Keratinocyte (primary cell): ENCODE measurements at regions not wholly inside any gene's neighbourhood (a gene's known extent, or its start where the extent isn't known, plus 50 kb on each side); places are given as distances from the start of the nearest gene placed in this dataset.

ENCODE experiments used
- DNase-seq: peaks from one replicate; pipeline ENCODE4 v3.0.0-alpha.2; 2011; ENCODE audit warnings: low read depth, missing footprints, low spot score
- FAIRE-seq: peaks from 2 replicates; lab custom pipeline; 2011; peaks lifted over from hg19 to GRCh38; lab: Jason Lieb, UNC
- H2AFZ ChIP-seq: 2 replicates; pipeline ENCODE4 v1.6.0; 2012; ENCODE audit warnings: low read length, control low read depth, inconsistent platforms; ENCODE audit not compliant: control insufficient read depth
- H3K27ac ChIP-seq: 2 replicates; pipeline ENCODE4 v1.5.1; 2011; ENCODE audit warnings: low read length; ENCODE audit not compliant: control insufficient read depth, insufficient read depth
- H3K27me3 ChIP-seq: 3 replicates; pipeline ENCODE4 v1.6.0; 2011; ENCODE audit warnings: low read length; ENCODE audit not compliant: control insufficient read depth, insufficient read depth; ENCODE audit errors: extremely low read depth
- H3K36me3 ChIP-seq, 2 experiments: 2 replicates in 1 of 2; 3 replicates in 1 of 2; pipeline ENCODE4 v1.5.1; 2011; ENCODE audit warnings: low read length in 2 of 2, mild to moderate bottlenecking in 1 of 2; ENCODE audit not compliant: control insufficient read depth in 2 of 2, insufficient read depth in 2 of 2; ENCODE audit errors: extremely low read depth in 1 of 2
- H3K4me1 ChIP-seq: 3 replicates; pipeline ENCODE4 v1.5.1; 2011; ENCODE audit warnings: low read length; ENCODE audit not compliant: control insufficient read depth, insufficient read depth; ENCODE audit errors: extremely low read depth
- H3K4me2 ChIP-seq: 3 replicates; pipeline ENCODE4 v1.6.0; 2011; ENCODE audit warnings: low read depth, low read length; ENCODE audit not compliant: control insufficient read depth, insufficient read depth; ENCODE audit errors: extremely low read depth
- H3K4me3 ChIP-seq, 3 experiments: fragments of 200-600 bp in 1 of 3; sonication (generic) in 1 of 3; 2 replicates in 2 of 3; 3 replicates in 1 of 3; pipeline ENCODE4 v1.5.1; 2011 to 2016; ENCODE audit warnings: low read length in 3 of 3, mild to moderate bottlenecking in 3 of 3, control low read depth in 2 of 3, inconsistent platforms in 1 of 3, low read depth in 1 of 3, mixed read lengths in 1 of 3, mixed run types in 1 of 3, moderate library complexity in 1 of 3; ENCODE audit not compliant: control insufficient read depth in 2 of 3, insufficient read depth in 2 of 3; ENCODE audit errors: extremely low read depth in 1 of 3
- H3K79me2 ChIP-seq: 2 replicates; pipeline ENCODE4 v1.6.0; 2012; ENCODE audit warnings: low read length; ENCODE audit not compliant: control insufficient read depth, insufficient read depth
- H3K9ac ChIP-seq: 3 replicates; pipeline ENCODE4 v1.6.0; 2011; ENCODE audit warnings: low read length; ENCODE audit not compliant: control insufficient read depth, insufficient read depth; ENCODE audit errors: extremely low read depth
- H3K9me1 ChIP-seq: 3 replicates; pipeline ENCODE4 v1.6.0; 2011; ENCODE audit warnings: low read length; ENCODE audit not compliant: control insufficient read depth, insufficient read depth; ENCODE audit errors: extremely low read depth
- H3K9me3 ChIP-seq: 2 replicates; pipeline ENCODE4 v1.5.1; 2012; ENCODE audit warnings: low read depth, low read length; ENCODE audit not compliant: control insufficient read depth
- H4K20me1 ChIP-seq: 3 replicates; pipeline ENCODE4 v1.6.0; 2011; ENCODE audit warnings: low read length; ENCODE audit not compliant: control insufficient read depth, insufficient read depth; ENCODE audit errors: extremely low read depth
- EZH2 ChIP-seq: IDR thresholded peaks from one replicate; pipeline ENCODE4 v1.6.1; 2012; ENCODE audit warnings: inconsistent platforms, mild to moderate bottlenecking, low read length, moderate library complexity
- dilution Hi-C: fragments of 300-500 bp; cut with MboI; formaldehyde crosslinking; loops from one replicate; pipeline ENCODE4 v1.7.0; 2020; ENCODE audit warnings: low sequenced_read_pairs; ENCODE audit not compliant: extremely low pct_ligation_motif_present
- TF ChIP-seq, protein P1 (sequence below), 3 experiments: IDR thresholded peaks in 1 of 3; conservative IDR thresholded peaks in 1 of 3; optimal IDR thresholded peaks in 1 of 3; 2 replicates in 2 of 3; 3 replicates in 1 of 3; pipeline versions ENCODE3 to v1.5.1; 2011; ENCODE audit warnings: low read length in 3 of 3, mild to moderate bottlenecking in 3 of 3, moderate library complexity in 2 of 3, control low read depth in 1 of 3, inconsistent platforms in 1 of 3; ENCODE audit not compliant: insufficient read depth in 2 of 3; ENCODE audit errors: extremely low read depth in 1 of 3

DNA sequence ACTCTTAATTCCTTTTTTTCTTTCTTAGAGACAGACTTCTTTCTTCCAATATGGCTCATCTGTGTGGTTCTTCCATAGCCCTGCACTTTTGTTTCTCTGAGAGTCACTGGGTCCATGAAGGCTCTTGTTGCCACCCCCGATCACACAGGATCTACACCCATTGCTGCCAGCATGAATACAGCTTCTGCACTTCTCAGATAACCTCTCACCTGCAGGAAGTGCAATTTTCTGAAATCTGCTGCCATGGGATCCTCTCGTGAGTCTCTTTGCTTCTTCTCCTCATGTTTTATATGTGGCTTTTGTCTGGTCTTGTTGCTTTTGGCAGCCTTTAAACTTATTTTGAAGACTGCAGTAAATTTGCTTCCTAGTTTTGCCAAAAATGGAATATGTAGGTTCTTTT lies 171.2 kb downstream of the TMEM167A start:
- Histone ChIP-seq H3K27me3 (no peaks in the 10 kb centered on the region), H3K4me3 (no peak overlapping the region), H4K20me1 (no peaks in the 10 kb centered on the region), H3K9me3 (no peaks in the 10 kb centered on the region), H3K9ac (no peak overlapping the region), H3K36me3 (no peaks in the 10 kb centered on the region), H3K9me1 (no peaks in the 10 kb centered on the region), H3K79me2 (no peaks in the 10 kb centered on the region), H3K4me2 (no peak overlapping the region), H2AFZ (no peak overlapping the region), H3K4me1 (no peaks in the 10 kb centered on the region), H3K27ac (no peak overlapping the region)
- FAIRE-seq: no peak
- no peak for DNase-seq
- no peak for TF ChIP-seq EZH2
- dilution Hi-C loops: no loop called here

DNA sequence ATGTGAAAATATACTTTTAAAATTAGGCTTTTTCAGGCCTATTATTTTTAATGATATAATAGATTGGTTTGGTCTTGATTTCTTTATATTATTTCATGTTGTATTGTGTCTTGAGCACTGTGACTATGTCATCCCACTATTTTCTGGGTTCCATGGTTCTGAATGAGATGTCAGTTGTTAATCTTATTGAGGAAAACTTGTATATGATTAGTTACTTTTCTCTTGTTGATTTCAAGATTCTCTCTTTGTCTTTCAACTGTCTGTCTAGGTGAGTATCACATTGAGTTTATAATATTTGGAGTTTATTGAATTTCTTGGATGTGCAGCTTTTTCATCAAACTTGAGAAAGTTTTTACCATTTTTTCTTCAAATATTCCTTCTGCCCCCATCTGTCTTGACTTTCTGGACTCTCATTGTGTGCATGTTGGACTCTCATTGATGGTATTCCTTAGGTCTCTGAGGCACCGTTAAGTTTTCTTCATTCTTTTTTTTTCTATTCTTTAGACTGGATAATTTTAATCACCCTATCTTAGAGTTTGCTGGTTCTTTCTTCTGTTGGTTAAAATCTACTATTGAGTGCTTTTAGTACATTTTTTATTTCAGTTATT lies 175.8 kb downstream of the TMEM167A start:
- Histone ChIP-seq H3K27me3 (no peaks in the 10 kb centered on the region), H3K4me2 (no peak overlapping the region), H2AFZ (no peak overlapping the region), H3K4me1 (no peaks in the 10 kb centered on the region), H3K9me3 (no peaks in the 10 kb centered on the region), H3K79me2 (no peaks in the 10 kb centered on the region), H3K36me3 (no peaks in the 10 kb centered on the region), H3K4me3 (no peak overlapping the region), H4K20me1 (no peaks in the 10 kb centered on the region), H3K9me1 (no peaks in the 10 kb centered on the region), H3K9ac (no peak overlapping the region), H3K27ac (no peak overlapping the region)
- no peak for TF ChIP-seq EZH2
- TF ChIP-seq, protein P1, sequence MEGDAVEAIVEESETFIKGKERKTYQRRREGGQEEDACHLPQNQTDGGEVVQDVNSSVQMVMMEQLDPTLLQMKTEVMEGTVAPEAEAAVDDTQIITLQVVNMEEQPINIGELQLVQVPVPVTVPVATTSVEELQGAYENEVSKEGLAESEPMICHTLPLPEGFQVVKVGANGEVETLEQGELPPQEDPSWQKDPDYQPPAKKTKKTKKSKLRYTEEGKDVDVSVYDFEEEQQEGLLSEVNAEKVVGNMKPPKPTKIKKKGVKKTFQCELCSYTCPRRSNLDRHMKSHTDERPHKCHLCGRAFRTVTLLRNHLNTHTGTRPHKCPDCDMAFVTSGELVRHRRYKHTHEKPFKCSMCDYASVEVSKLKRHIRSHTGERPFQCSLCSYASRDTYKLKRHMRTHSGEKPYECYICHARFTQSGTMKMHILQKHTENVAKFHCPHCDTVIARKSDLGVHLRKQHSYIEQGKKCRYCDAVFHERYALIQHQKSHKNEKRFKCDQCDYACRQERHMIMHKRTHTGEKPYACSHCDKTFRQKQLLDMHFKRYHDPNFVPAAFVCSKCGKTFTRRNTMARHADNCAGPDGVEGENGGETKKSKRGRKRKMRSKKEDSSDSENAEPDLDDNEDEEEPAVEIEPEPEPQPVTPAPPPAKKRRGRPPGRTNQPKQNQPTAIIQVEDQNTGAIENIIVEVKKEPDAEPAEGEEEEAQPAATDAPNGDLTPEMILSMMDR (optimal IDR thresholded peaks at IDR 0.05 in 1 of 3, IDR thresholded peaks at IDR 0.05 in 1 of 3, conservative IDR thresholded peaks at IDR 0.05 in 1 of 3; ENCODE audit: extremely low read depth in 1 of 3, insufficient read depth in 2 of 3, low read length in 3 of 3): no peak
- DNase-seq (no peak), FAIRE-seq (no peak)
- dilution Hi-C loops: no loop called here

- no peak overlapping the region for H2AFZ ChIP-seq
- H3K4me2 ChIP-seq: no peak overlapping the region
- no peak overlapping the region for H3K27ac ChIP-seq
- no peak for FAIRE-seq
- TF ChIP-seq EZH2: no peak
- dilution Hi-C loops: no loop called here
- no peaks in the 10 kb centered on the region for H3K9me1 ChIP-seq
- H4K20me1 ChIP-seq: no peaks in the 10 kb centered on the region
- no peaks in the 10 kb centered on the region for H3K4me1 ChIP-seq
- H3K4me3 ChIP-seq: no peak overlapping the region
- H3K9ac ChIP-seq: no peak overlapping the region
- DNase-seq: no peak
- H3K9me3 ChIP-seq: no peaks in the 10 kb centered on the region
- no peaks in the 10 kb centered on the region for H3K27me3 ChIP-seq
- H3K36me3 ChIP-seq: no peaks in the 10 kb centered on the region
- no peaks in the 10 kb centered on the region for H3K79me2 ChIP-seq
Observed at GRCh38 chr5:82894716-82895115, 182.5 kb downstream of the TMEM167A start.
